HTR-8/SVneo (cell line): ENCODE measurements at regions not wholly inside any gene's neighbourhood (a gene's known extent, or its start where the extent isn't known, plus 50 kb on each side); places are given as distances from the start of the nearest gene placed in this dataset.

Source experiments
- DNase-seq: peaks from one replicate; pipeline ENCODE4 v3.0.0; 2011; ENCODE audit warnings: low spot score, mixed read lengths; ENCODE audit not compliant: insufficient read length
- FAIRE-seq: peaks from 2 replicates; lab custom pipeline; 2011; peaks lifted over from hg19 to GRCh38; lab: Jason Lieb, UNC

- FAIRE-seq (no peak), DNase-seq (no peak)
These were observed 309.8 kb upstream of the GRM7 start for GRCh38 chr3:6551165-6551564.

DNA sequence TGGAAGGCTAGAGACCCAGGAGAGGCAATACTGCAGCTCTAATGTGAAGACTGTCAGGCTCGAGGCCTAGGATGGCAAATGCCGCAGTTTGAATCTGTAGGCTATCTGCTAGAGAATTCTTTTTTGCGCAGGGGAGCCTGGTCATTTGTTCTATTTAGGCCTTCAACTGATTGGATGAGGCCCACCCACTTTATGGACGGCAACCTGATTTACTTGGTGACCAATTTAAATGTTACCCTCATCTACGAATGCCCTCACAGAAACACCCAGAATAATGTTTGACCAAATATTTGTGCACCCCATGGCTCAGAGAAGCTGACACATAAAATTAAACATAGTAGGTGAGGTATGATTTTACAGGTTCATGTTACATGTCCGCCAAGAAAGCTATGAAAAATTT, 300.7 kb upstream of the GRM7 start:
- FAIRE-seq = no peak

GRCh38 chr3:6567241-6567640, 293.7 kb upstream of the GRM7 start:
- no peak for DNase-seq
- FAIRE-seq = no peak

More for the DNA sequence above, 300.7 kb upstream of the GRM7 start:
- DNase-seq = no peak

DNA sequence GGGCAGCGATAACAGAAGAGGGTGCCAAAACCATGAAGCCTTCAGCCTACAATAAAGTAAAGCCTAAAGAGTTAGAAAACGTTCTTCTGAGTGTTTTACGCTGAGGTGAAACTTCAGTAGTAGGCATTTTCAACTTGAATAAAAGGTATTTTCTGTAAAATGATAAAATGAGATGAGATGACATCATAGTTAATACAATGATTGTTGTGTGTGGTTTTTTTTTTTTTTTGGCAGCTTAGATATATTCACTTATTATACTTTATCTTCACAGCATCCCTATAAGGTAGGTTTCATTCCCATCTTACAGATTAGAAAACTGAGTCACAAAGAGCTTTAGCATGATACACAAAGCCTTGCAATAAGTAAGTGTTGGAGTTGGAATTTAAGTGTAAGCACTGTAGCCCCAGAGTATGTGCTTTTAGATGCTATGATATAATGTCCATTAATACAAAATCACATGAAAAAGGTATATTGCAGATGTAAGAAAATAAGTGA, 291.9 kb upstream of the GRM7 start:
- DNase-seq (no peak), FAIRE-seq (no peak)

DNA sequence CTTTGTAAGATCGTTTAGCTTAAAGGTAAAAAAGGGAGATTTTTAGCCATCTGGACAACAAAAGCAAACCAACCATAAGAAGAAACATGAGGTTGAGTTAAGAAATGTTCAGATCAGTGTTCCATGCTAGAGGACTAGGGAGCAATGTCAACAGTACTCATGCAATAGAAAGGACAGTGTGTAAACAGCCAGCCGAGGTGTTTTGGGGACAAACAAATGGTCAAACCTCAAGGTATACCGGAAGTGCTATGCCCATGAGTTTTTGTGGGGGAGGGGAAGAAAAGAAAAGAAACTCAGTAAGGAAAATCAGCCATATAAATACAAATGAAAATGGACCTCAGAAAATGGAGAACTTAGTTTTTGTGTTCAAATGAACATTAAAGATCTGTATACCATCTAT, 289.5 kb upstream of the GRM7 start:
- no peak for FAIRE-seq
- no peak for DNase-seq

GRCh38 chr3:6577584-6577983, 283.3 kb upstream of the GRM7 start:
- DNase-seq = no peak
- FAIRE-seq = no peak

- DNase-seq = no peak
- FAIRE-seq = no peak
These were observed 282.4 kb upstream of the GRM7 start for GRCh38 chr3:6578526-6578925.

DNA sequence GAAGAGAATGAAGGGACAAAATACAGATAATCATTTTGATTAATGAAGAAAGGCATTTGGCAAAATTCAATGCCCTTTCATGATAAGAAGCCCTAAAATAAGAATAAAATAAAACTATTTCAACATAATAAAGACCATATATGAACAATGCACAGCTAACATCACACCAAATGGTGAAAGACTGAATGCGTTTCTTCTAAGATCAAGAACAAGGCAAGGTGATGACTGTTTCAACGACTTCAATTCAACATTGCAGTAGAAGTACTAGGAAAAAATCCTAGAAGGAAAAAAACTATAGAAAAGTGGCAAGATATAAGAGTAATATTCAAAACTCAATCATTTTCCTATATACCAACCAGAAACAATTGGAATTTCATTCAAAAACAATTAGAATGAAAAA, 280.1 kb upstream of the GRM7 start:
- FAIRE-seq (no peak), DNase-seq (no peak)

GRCh38 chr3:6585360-6585759, 275.6 kb upstream of the GRM7 start:
- no peak for DNase-seq
- no peak for FAIRE-seq

GRCh38 chr3:6600237-6600636, 260.7 kb upstream of the GRM7 start:
- FAIRE-seq (no peak), DNase-seq (no peak)

- no peak for FAIRE-seq
- no peak for DNase-seq
These were observed 259.5 kb upstream of the GRM7 start for GRCh38 chr3:6601374-6601773.

GRCh38 chr3:6602329-6602728, 258.6 kb upstream of the GRM7 start:
- FAIRE-seq (no peak), DNase-seq (no peak)

DNA sequence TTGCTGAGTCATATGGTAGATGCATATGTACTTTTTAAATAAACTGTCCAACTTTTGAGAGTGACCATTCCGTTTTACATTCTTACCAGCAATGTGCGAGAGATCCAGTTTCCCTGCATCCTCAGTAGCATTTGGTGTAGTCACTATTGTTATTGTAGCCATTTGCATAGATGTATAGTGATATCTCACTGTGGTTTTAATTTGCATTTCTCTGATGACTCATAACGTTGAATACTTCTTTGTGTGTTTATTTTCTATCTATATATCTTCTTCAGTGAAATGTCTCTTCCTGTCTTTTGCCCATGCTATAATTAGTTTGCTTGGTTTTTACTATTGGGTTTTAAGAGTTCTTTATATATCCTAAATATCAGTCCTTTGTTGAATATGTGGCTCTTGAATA, 255.7 kb upstream of the GRM7 start:
- DNase-seq = no peak
- no peak for FAIRE-seq

DNA sequence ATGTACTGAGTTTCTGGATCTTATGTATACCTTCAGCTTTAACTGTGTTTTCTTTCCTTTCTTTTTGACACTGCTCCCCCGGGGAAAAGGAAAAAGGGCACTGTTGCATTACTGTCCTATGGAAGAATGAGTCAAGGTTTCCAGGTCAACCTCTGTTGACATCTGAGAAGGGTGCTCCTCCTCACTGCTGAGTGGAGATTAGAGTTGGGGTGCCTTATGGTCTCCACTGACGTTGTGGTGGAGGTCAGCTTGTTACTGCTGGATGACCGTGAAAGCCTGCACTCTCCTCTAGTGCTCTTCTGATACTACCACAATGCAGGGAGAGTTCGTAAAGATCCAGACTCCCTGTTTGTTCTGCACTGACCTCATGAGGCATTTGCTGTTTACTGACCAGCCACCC, 252.1 kb upstream of the GRM7 start:
- no peak for DNase-seq
- FAIRE-seq = no peak

DNA sequence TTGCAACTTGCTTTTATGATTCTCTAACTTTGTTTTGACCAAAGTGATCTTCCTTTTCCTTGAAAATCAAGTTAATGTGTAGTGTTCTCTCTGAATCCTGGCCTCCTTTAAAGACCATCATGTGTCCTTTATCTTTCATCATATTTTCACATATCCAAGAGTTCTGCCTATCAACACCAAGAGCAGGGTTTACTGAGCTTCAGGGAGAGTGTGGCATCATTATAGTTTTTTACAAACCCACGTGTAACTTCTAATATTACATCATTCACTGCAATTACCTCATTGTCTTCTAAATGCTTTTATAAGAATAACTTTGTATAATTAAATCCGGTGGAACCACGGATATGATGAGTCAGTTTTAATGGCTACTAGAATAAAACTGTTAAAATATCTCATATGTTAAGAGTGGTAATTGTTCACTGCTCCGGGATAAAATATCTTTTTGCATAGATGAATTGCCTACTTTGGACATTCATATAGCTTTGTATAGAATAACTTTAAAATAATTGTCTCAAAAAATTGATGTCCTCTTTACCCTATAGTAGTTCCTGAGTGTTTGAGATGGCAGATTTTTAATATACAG, 248.8 kb upstream of the GRM7 start:
- FAIRE-seq (no peak), DNase-seq (no peak)

GRCh38 chr3:6622260-6622659, 238.7 kb upstream of the GRM7 start:
- FAIRE-seq = no peak
- no peak for DNase-seq

DNA sequence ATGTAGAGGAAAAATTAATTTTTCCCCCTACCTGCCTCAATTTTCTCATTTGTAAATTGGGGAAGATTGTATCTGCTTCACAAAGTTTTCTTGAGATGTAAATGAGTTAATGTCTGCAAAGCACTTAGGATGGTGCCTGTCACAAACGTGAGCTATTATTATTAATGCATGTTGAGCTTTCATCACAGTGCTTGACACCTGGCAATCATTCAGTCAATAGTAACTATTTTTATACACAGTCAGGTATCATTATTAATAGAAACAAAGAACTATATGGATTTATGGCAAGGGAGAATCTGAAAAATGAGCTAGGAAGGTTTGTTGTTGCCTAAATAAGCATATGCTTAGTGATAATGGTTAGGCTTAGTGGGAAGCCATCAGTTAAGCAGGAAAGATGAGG, 238.2 kb upstream of the GRM7 start:
- no peak for FAIRE-seq
- DNase-seq = no peak

GRCh38 chr3:6631376-6631775, 229.5 kb upstream of the GRM7 start:
- no peak for FAIRE-seq

GRCh38 chr3:6640907-6641306, 220.0 kb upstream of the GRM7 start:
- no peak for FAIRE-seq

More at GRCh38 chr3:6631376-6631775, 229.5 kb upstream of the GRM7 start:
- DNase-seq = no peak

GRCh38 chr3:6644070-6644929, 216.6 kb upstream of the GRM7 start:
- FAIRE-seq (no peak), DNase-seq (no peak)

More at GRCh38 chr3:6640907-6641306, 220.0 kb upstream of the GRM7 start:
- no peak for DNase-seq

DNA sequence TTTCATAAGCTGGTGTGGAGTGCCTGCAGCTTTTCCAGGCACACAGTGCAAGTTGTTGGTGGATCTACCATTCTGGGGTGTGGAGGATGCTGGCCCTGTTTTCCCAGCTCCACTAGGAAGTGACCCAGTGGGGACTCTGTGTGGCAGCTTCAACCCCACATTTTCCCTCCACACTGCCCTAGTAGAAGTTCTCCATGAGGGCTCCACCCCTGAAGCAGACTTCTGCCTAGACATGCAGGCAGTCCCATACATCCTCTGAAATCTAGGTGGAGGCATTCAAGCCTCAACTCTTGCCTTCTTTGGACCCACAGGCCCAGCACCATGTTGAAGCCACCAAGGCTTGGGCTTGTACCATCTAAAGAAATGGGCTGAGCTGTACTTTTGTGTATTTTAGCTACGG, 206.2 kb upstream of the GRM7 start:
- no peak for DNase-seq
- FAIRE-seq = no peak

GRCh38 chr3:6655275-6655674, 205.6 kb upstream of the GRM7 start:
- DNase-seq = no peak
- FAIRE-seq = no peak
